Prostate gland (tissue), 2 donors: ENCODE measurements at regions not wholly inside any gene's neighbourhood (a gene's known extent, or its start where the extent isn't known, plus 50 kb on each side); places are given as distances from the start of the nearest gene placed in this dataset.

Experiments used
- DNase-seq: peaks from one replicate; pipeline ENCODE4 v3.0.0-alpha.2; 2019; ENCODE audit warnings: low spot score
- H3K27ac ChIP-seq, 2 donors: fragments of 200-600 bp; sonication (generic); 2 replicates each; pipeline ENCODE4 v1.5.1; 2017 to 2019
- H3K27me3 ChIP-seq: fragments of 200-600 bp; sonication (generic); replicated peaks from 2 replicates; pipeline ENCODE4 v1.5.1; 2019; ENCODE audit not compliant: insufficient read depth
- H3K36me3 ChIP-seq, 2 donors: fragments of 200-600 bp; sonication (generic); 1 replicate in 1 of 2; 2 replicates in 1 of 2; pipeline versions ENCODE4 v1.5.1 to v1.8.1; 2017 to 2019
- H3K4me1 ChIP-seq: fragments of 200-600 bp; sonication (generic); replicated peaks from 2 replicates; pipeline ENCODE4 v1.5.1; 2019
- H3K4me3 ChIP-seq, 2 donors: fragments of 200-600 bp; sonication (generic); 2 replicates each; pipeline ENCODE4 v1.5.1; 2017 to 2019
- H3K9me3 ChIP-seq: fragments of 200-600 bp; sonication (generic); 2 replicates; pipeline ENCODE4 v1.5.1; 2017
- POLR2A ChIP-seq: fragments of 450-650 bp; IDR thresholded peaks from one replicate; pipeline ENCODE4 v1.6.1; 2016; ENCODE audit warnings: antibody characterized with exemption, mild to moderate bottlenecking
- POLR2AphosphoS5 ChIP-seq: sonication (generic); formaldehyde crosslinking; IDR thresholded peaks from one replicate; pipeline ENCODE4 v1.6.1; 2017; ENCODE audit warnings: antibody characterized with exemption
- whole genome bisulfite sequencing: methylation state at CpG from one replicate; pipeline ENCODE4 v1.1.5; 2018; 5-methylcytosine and 5-hydroxymethylcytosine counted together
- intact Hi-C: fragments of 100-400 bp; cut with DNase I; formaldehyde crosslinking; loops from one replicate; pipeline ENCODE4 v1.14.2; 2022
- TF ChIP-seq, protein P1 (sequence below), 4 experiments: fragments of 200-600 bp in 2 of 4; fragments of 450-650 bp in 2 of 4; sonication (generic) in 2 of 4; IDR thresholded peaks; 1 replicate in 3 of 4; 2 replicates in 1 of 4; pipeline ENCODE4 v1.5.1; 2016 to 2019; ENCODE audit warnings: antibody characterized with exemption in 4 of 4, mild to moderate bottlenecking in 2 of 4, moderate library complexity in 2 of 4

DNA sequence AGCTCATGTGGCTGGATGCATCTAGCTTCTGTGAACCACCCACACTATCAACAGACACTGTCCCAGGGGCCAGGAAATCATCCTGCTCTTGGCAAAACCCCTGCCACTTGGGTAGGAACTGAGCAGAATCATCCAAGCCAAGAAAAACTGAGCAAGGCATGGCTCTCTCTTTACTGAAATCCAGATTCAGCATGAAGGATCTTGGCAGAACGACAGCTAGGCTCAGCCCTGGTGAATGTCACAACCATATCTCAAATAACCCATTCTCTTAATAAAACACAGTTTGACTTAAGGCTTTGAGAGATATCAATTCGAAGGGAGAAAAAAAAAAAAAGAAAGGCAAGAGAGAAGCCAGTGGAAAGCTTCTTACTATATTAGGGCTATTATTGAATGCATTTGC is 72.2 kb downstream of the MAF start:
- TF ChIP-seq POLR2AphosphoS5: no peak
- TF ChIP-seq, protein P1, sequence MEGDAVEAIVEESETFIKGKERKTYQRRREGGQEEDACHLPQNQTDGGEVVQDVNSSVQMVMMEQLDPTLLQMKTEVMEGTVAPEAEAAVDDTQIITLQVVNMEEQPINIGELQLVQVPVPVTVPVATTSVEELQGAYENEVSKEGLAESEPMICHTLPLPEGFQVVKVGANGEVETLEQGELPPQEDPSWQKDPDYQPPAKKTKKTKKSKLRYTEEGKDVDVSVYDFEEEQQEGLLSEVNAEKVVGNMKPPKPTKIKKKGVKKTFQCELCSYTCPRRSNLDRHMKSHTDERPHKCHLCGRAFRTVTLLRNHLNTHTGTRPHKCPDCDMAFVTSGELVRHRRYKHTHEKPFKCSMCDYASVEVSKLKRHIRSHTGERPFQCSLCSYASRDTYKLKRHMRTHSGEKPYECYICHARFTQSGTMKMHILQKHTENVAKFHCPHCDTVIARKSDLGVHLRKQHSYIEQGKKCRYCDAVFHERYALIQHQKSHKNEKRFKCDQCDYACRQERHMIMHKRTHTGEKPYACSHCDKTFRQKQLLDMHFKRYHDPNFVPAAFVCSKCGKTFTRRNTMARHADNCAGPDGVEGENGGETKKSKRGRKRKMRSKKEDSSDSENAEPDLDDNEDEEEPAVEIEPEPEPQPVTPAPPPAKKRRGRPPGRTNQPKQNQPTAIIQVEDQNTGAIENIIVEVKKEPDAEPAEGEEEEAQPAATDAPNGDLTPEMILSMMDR (IDR thresholded peaks at IDR 0.05): no peak
- TF ChIP-seq POLR2A: no peak
- WGBS: 35% methylated on average over 2 of the region's 2 CpGs
- no peak overlapping the region for H3K27ac ChIP-seq
- no peaks in the 10 kb centered on the region for H3K4me1 ChIP-seq
- no peak overlapping the region for H3K4me3 ChIP-seq
- no peak for DNase-seq
- no peaks in the 10 kb centered on the region for H3K27me3 ChIP-seq
- no peaks in the 10 kb centered on the region for H3K36me3 ChIP-seq
- intact Hi-C loops: no loop called here
- no peaks in the 10 kb centered on the region for H3K9me3 ChIP-seq

DNA sequence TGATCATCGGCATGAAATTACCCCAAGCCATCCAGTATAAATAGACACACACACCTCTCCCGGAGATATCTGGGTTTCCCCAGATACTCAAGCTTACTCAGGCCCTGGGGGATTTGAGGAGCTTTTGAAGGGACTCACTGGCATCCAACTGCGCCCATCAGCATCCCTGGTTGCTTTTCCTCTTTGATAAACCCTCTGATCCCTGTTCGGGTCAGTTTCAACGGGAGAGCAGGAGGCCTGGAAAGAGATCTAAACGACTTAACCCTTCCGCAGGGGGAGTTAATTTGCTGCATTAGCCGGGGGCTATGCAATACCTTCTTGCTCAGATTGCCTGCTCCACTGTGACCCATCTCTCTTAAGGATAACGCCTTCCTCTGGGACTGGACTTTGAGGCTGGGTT is 76.6 kb downstream of the MAF start:
- no peaks in the 10 kb centered on the region for H3K4me1 ChIP-seq
- no peak for DNase-seq
- intact Hi-C loops: no loop called here
- TF ChIP-seq, protein P1 (IDR thresholded peaks at IDR 0.05): no peak
- TF ChIP-seq POLR2A (no peak), POLR2AphosphoS5 (no peak)
- H3K9me3 ChIP-seq: no peaks in the 10 kb centered on the region
- no peaks in the 10 kb centered on the region for H3K36me3 ChIP-seq
- 78% methylated on average over 9 of the region's 9 CpGs for WGBS
- no peak overlapping the region for H3K27ac ChIP-seq
- no peak overlapping the region for H3K4me3 ChIP-seq
- H3K27me3 ChIP-seq: no peaks in the 10 kb centered on the region

DNA sequence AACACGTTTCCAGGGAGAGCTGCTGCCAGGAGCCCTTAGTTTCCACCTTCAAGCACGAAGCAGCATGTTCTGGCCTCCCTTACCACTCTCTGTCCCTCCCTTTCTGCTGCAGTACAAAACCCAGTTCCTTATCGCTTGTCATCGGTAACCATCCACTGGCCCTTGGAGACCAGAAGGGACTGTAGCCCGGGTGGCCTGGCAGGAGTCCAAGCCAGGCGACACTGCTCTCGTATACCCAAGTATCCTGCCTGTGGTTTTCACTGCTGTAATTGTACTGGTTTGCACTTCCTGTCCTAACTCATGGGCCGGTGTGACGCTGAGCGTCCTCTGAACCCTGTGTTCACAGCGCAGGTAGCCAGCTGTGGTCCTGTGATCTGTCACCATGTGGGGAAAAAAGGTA is 81.1 kb downstream of the MAF start:
- no peak for TF ChIP-seq POLR2AphosphoS5
- TF ChIP-seq, protein P1 (IDR thresholded peaks at IDR 0.05): no peak
- no peak for TF ChIP-seq POLR2A
- intact Hi-C loops: no loop called here
- Histone ChIP-seq H3K36me3 (no peaks in the 10 kb centered on the region), H3K27me3 (no peaks in the 10 kb centered on the region), H3K27ac (no peak overlapping the region), H3K4me3 (no peak overlapping the region), H3K4me1 (no peaks in the 10 kb centered on the region), H3K9me3 (no peaks in the 10 kb centered on the region)
- no peak for DNase-seq
- WGBS: 43% methylated on average over 11 of the region's 11 CpGs

DNA sequence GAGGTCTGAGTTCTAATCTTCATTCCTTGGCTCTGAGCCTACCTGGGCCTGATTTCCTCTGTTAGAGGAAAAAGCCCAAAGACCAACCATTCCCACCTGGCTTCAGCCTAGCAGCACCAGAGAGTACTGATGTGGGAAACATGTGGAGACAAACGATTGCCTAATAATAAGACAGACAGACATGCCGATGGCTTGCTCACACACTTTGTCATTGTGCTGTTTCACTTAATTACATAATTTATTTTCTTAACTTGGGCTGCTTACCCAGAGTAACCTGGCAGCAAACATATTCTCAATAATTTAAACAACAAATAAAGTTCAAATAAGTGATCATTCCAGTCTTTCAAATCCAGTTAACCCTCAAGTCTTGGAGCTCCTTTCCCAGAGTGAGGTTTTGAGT is 83.4 kb downstream of the MAF start:
- no peaks in the 10 kb centered on the region for H3K27me3 ChIP-seq
- DNase-seq: no peak
- TF ChIP-seq, protein P1 (IDR thresholded peaks at IDR 0.05): no peak
- TF ChIP-seq POLR2AphosphoS5 (no peak), POLR2A (no peak)
- H3K9me3 ChIP-seq: no peaks in the 10 kb centered on the region
- intact Hi-C loops: no loop called here
- H3K27ac ChIP-seq: no peak overlapping the region
- H3K4me1 ChIP-seq: no peaks in the 10 kb centered on the region
- 85% methylated on average over 2 of the region's 2 CpGs for WGBS
- no peaks in the 10 kb centered on the region for H3K36me3 ChIP-seq
- no peak overlapping the region for H3K4me3 ChIP-seq

DNA sequence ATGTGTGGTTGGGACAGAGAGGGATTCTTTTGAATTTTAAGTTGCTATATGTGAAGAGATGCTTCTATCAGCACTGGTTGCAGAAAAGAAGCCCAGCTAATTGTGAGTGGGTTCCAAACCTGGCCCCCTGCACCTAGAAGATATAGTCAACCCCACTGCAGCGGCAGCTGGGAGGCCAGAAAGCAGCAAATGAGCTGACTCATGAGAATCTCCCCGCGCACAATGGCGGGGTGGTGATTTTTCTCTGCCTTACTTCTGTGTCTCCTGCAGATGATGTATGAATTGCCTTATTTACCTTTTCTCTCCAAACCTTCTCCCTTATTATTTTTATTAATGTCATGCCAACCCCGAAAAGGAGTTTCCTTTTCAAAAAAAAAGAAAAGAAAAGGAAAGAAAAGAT is 89.7 kb downstream of the MAF start:
- DNase-seq: no peak

More for the DNA sequence above, 89.7 kb downstream of the MAF start:
- Histone ChIP-seq H3K36me3 (no peaks in the 10 kb centered on the region), H3K27ac (no peak overlapping the region), H3K27me3 (no peaks in the 10 kb centered on the region), H3K9me3 (no peaks in the 10 kb centered on the region), H3K4me3 (no peak overlapping the region), H3K4me1 (no peaks in the 10 kb centered on the region)
- WGBS: 92% methylated on average over 5 of the region's 5 CpGs
- TF ChIP-seq, protein P1 (IDR thresholded peaks at IDR 0.05): no peak
- TF ChIP-seq POLR2A (no peak), POLR2AphosphoS5 (no peak)
- intact Hi-C loops: no loop called here
